Activated CD4-positive, alpha-beta T cell treated with anti-CD3 and anti-CD28 coated beads for 36 hours (primary cell): ENCODE measurements at regions not wholly inside any gene's neighbourhood (a gene's known extent, or its start where the extent isn't known, plus 50 kb on each side); places are given as distances from the start of the nearest gene placed in this dataset.

Experiments used
- ATAC-seq: fragments of 200-7000 bp; cut with Tn5 transposase; one replicate; pipeline ENCODE4 v1.10.0; 2021; ENCODE audit warnings: mild to moderate bottlenecking, moderate library complexity
- CTCF ChIA-PET: fragments of 350-600 bp; sonication (Branson Sonifier 250); formaldehyde crosslinking; loops from one replicate; lab custom pipeline; 2021; ENCODE audit warnings: antibody characterized with exemption; lab: Charles Lee
- POLR2A ChIA-PET: fragments of 350-600 bp; sonication (Branson Sonifier 250); formaldehyde crosslinking; loops from one replicate; lab custom pipeline; 2021; ENCODE audit warnings: antibody characterized with exemption, inconsistent platforms; lab: Charles Lee
- DNase-seq: peaks from one replicate; pipeline ENCODE4 v3.0.0-alpha.2; 2020
- H3K27ac Mint-ChIP-seq: one replicate; pipeline ENCODE4 v1.8.0; 2021; ENCODE audit warnings: mixed read lengths
- H3K27me3 Mint-ChIP-seq: one replicate; pipeline ENCODE4 v1.8.0; 2021; ENCODE audit warnings: mixed read lengths
- H3K36me3 Mint-ChIP-seq: one replicate; pipeline ENCODE4 v1.8.0; 2021; ENCODE audit warnings: low read depth, mixed read lengths
- H3K4me1 Mint-ChIP-seq: one replicate; pipeline ENCODE4 v1.8.0; 2021; ENCODE audit warnings: mixed read lengths
- H3K4me3 Mint-ChIP-seq: one replicate; pipeline ENCODE4 v1.8.0; 2021; ENCODE audit warnings: mild to moderate bottlenecking, moderate library complexity, mixed read lengths
- H3K9me3 Mint-ChIP-seq: one replicate; pipeline ENCODE4 v1.8.0; 2021; ENCODE audit warnings: low read depth, mixed read lengths
- intact Hi-C, 2 experiments: fragments of 100-400 bp; cut with DNase I in 1 of 2; cut with micrococcal nuclease in 1 of 2; formaldehyde crosslinking; loops; one replicate each; pipeline versions ENCODE4 v1.14.2 to v1.15.1; 2022 to 2024; cut with DNase I, micrococcal nuclease

GRCh38 chr1:80384083-80384830 is 1377.7 kb upstream of the ADGRL4 start:
- Mint-ChIP-seq H3K4me3 (no peak overlapping the region), H3K9me3 (peaks cover 10% of the 10 kb centered on the region), H3K36me3 (no peaks in the 10 kb centered on the region), H3K4me1 (no peaks in the 10 kb centered on the region), H3K27me3 (no peaks in the 10 kb centered on the region), H3K27ac (no peak overlapping the region)
- intact Hi-C loops = no loop called here
- ChIA-PET POLR2A (no interaction called here), CTCF (no interaction called here)
- ATAC-seq (no peak), DNase-seq (no peak)

- intact Hi-C loops = no loop called here
These were observed 1369.1 kb upstream of the ADGRL4 start for GRCh38 chr1:80375662-80376061.

GRCh38 chr1:80375109-80375508 is 1368.6 kb upstream of the ADGRL4 start:
- Mint-ChIP-seq H3K27ac (no peak overlapping the region), H3K9me3 (peaks cover 11% of the 10 kb centered on the region), H3K36me3 (no peaks in the 10 kb centered on the region), H3K4me1 (no peaks in the 10 kb centered on the region), H3K27me3 (no peaks in the 10 kb centered on the region), H3K4me3 (no peak overlapping the region)
- CTCF ChIA-PET = no interaction called here
- POLR2A ChIA-PET = no interaction called here
- intact Hi-C loops = no loop called here
- ATAC-seq (no peak), DNase-seq (no peak)

More at GRCh38 chr1:80375662-80376061, 1369.1 kb upstream of the ADGRL4 start:
- H3K4me1 Mint-ChIP-seq = no peaks in the 10 kb centered on the region
- ChIA-PET POLR2A (no interaction called here), CTCF (no interaction called here)
- no peak overlapping the region for H3K4me3 Mint-ChIP-seq
- no peak overlapping the region for H3K27ac Mint-ChIP-seq
- no peaks in the 10 kb centered on the region for H3K36me3 Mint-ChIP-seq
- H3K9me3 Mint-ChIP-seq = peaks cover 11% of the 10 kb centered on the region
- H3K27me3 Mint-ChIP-seq = no peaks in the 10 kb centered on the region
- DNase-seq = no peak
- no peak for ATAC-seq

GRCh38 chr1:80369780-80370179 is 1363.2 kb upstream of the ADGRL4 start:
- Mint-ChIP-seq H3K4me1 (no peaks in the 10 kb centered on the region), H3K27ac (no peak overlapping the region), H3K27me3 (no peaks in the 10 kb centered on the region), H3K4me3 (no peak overlapping the region), H3K9me3 (peaks cover 7% of the 10 kb centered on the region), H3K36me3 (no peaks in the 10 kb centered on the region)
- ChIA-PET CTCF (interaction anchor here (0.5 to 1.1 kb wide), 2 partner anchors 23 to 25 kb away, joined by 3 to 4 read pairs; no protein-coding TSS in a partner anchor), POLR2A (no interaction called here)
- intact Hi-C loops = no loop called here
- ATAC-seq (no peak), DNase-seq (no peak)

GRCh38 chr1:80367058-80367457 is 1360.5 kb upstream of the ADGRL4 start:
- Mint-ChIP-seq H3K27ac (no peak overlapping the region), H3K9me3 (peaks cover 6% of the 10 kb centered on the region), H3K36me3 (no peaks in the 10 kb centered on the region), H3K4me1 (no peaks in the 10 kb centered on the region), H3K4me3 (no peak overlapping the region), H3K27me3 (no peaks in the 10 kb centered on the region)
- intact Hi-C loops = no loop called here
- DNase-seq (no peak), ATAC-seq (no peak)
- ChIA-PET POLR2A (no interaction called here), CTCF (interaction anchor here (0.6 kb wide), 1 partner anchor 135 kb away, joined by 3 read pairs; no protein-coding TSS in a partner anchor)

GRCh38 chr1:80365359-80366021 is 1359.0 kb upstream of the ADGRL4 start:
- ATAC-seq = no peak
- ChIA-PET CTCF (no interaction called here), POLR2A (interaction anchor here (0.5 kb wide), 1 partner anchor 238 kb away, joined by 3 read pairs; no protein-coding TSS in a partner anchor)
- H3K4me1 Mint-ChIP-seq = no peaks in the 10 kb centered on the region
- H3K36me3 Mint-ChIP-seq = no peaks in the 10 kb centered on the region
- no peak overlapping the region for H3K4me3 Mint-ChIP-seq
- intact Hi-C loops = no loop called here
- H3K27me3 Mint-ChIP-seq = no peaks in the 10 kb centered on the region
- H3K27ac Mint-ChIP-seq = no peak overlapping the region
- DNase-seq = no peak
- H3K9me3 Mint-ChIP-seq = peaks cover 6% of the 10 kb centered on the region

GRCh38 chr1:80363689-80364475 is 1357.4 kb upstream of the ADGRL4 start:
- intact Hi-C loops = no loop called here
- ChIA-PET CTCF (no interaction called here), POLR2A (no interaction called here)
- no peaks in the 10 kb centered on the region for H3K36me3 Mint-ChIP-seq
- no peak overlapping the region for H3K27ac Mint-ChIP-seq
- no peak overlapping the region for H3K4me3 Mint-ChIP-seq
- ATAC-seq (no peak), DNase-seq (no peak)
- no peaks in the 10 kb centered on the region for H3K27me3 Mint-ChIP-seq
- peaks cover 8% of the 10 kb centered on the region for H3K9me3 Mint-ChIP-seq
- no peaks in the 10 kb centered on the region for H3K4me1 Mint-ChIP-seq

- Mint-ChIP-seq H3K9me3 (peaks cover 9% of the 10 kb centered on the region), H3K27me3 (no peaks in the 10 kb centered on the region), H3K4me1 (no peaks in the 10 kb centered on the region), H3K36me3 (no peaks in the 10 kb centered on the region), H3K27ac (no peak overlapping the region), H3K4me3 (no peak overlapping the region)
- DNase-seq (no peak), ATAC-seq (no peak)
- intact Hi-C loops = no loop called here
- ChIA-PET POLR2A (no interaction called here), CTCF (no interaction called here)
These were observed 1353.1 kb upstream of the ADGRL4 start for GRCh38 chr1:80359666-80360065.

GRCh38 chr1:80349218-80349617 is 1342.7 kb upstream of the ADGRL4 start:
- peaks cover 11% of the 10 kb centered on the region for H3K9me3 Mint-ChIP-seq
- H3K36me3 Mint-ChIP-seq = no peaks in the 10 kb centered on the region
- H3K27ac Mint-ChIP-seq = no peak overlapping the region
- no peak for ATAC-seq
- intact Hi-C loops = no loop called here
- ChIA-PET POLR2A (no interaction called here), CTCF (no interaction called here)
- H3K4me3 Mint-ChIP-seq = no peak overlapping the region
- DNase-seq = no peak
- no peaks in the 10 kb centered on the region for H3K4me1 Mint-ChIP-seq
- no peaks in the 10 kb centered on the region for H3K27me3 Mint-ChIP-seq

GRCh38 chr1:80341021-80341420 is 1334.5 kb upstream of the ADGRL4 start:
- Mint-ChIP-seq H3K36me3 (no peaks in the 10 kb centered on the region), H3K4me1 (no peaks in the 10 kb centered on the region), H3K27ac (no peak overlapping the region), H3K9me3 (peaks cover 15% of the 10 kb centered on the region), H3K27me3 (no peaks in the 10 kb centered on the region), H3K4me3 (no peak overlapping the region)
- DNase-seq (no peak), ATAC-seq (no peak)
- CTCF ChIA-PET = no interaction called here
- POLR2A ChIA-PET = no interaction called here
- intact Hi-C loops = no loop called here

- ChIA-PET POLR2A (no interaction called here), CTCF (no interaction called here)
- Mint-ChIP-seq H3K36me3 (no peaks in the 10 kb centered on the region), H3K27ac (no peak overlapping the region), H3K4me3 (no peak overlapping the region), H3K27me3 (no peaks in the 10 kb centered on the region), H3K9me3 (peaks cover 5% of the 10 kb centered on the region), H3K4me1 (no peaks in the 10 kb centered on the region)
- intact Hi-C loops = no loop called here
- DNase-seq (no peak), ATAC-seq (no peak)
These were observed 1311.6 kb upstream of the ADGRL4 start for GRCh38 chr1:80318108-80318507.
